ENCODE measurements at regions not wholly inside any gene's neighbourhood (a gene's known extent, or its start where the extent isn't known, plus 50 kb on each side); places are given as distances from the start of the nearest gene placed in this dataset.

GRCh38 chr12:114780746-114781399, 96.9 kb upstream of the TBX3 start:
- no peak overlapping the region for H3K27ac ChIP-seq
- H3K36me3 ChIP-seq, result no peaks in the 10 kb centered on the region
- ATAC-seq (ENCODE audit: insufficient number of reproducible peaks, low FRiP score, low read depth) (no peak), DNase-seq (ENCODE audit: low spot score) (no peak)
- no peaks in the 10 kb centered on the region for H3K27me3 ChIP-seq (replicated peaks; ENCODE audit: insufficient read depth)
- H3K4me1 ChIP-seq (ENCODE audit: control insufficient read depth in 1 of 2, low read depth in 2 of 2), result no peaks in the 10 kb centered on the region
- no peak for TF ChIP-seq CTCF (IDR thresholded peaks at IDR 0.05)
- no peak overlapping the region for H3K4me3 ChIP-seq
- no peaks in the 10 kb centered on the region for H3K9me3 ChIP-seq

- Histone ChIP-seq H3K9me3 (no peaks in the 10 kb centered on the region), H3K4me1 (ENCODE audit: control insufficient read depth in 1 of 2, low read depth in 2 of 2) (no peaks in the 10 kb centered on the region), H3K27ac (no peak overlapping the region), H3K4me3 (no peak overlapping the region), H3K36me3 (no peaks in the 10 kb centered on the region), H3K27me3 (replicated peaks; ENCODE audit: insufficient read depth) (no peaks in the 10 kb centered on the region)
- no peak for DNase-seq (ENCODE audit: low spot score)
- TF ChIP-seq CTCF (IDR thresholded peaks at IDR 0.05), result no peak
- no peak for ATAC-seq (ENCODE audit: insufficient number of reproducible peaks, low FRiP score, low read depth)
These were observed 95.7 kb upstream of the TBX3 start for GRCh38 chr12:114779647-114780046.

- no peak overlapping the region for H3K27ac ChIP-seq
- H3K4me1 ChIP-seq (ENCODE audit: control insufficient read depth in 1 of 2, low read depth in 2 of 2), result no peaks in the 10 kb centered on the region
- no peak for TF ChIP-seq CTCF (IDR thresholded peaks at IDR 0.05)
- no peaks in the 10 kb centered on the region for H3K9me3 ChIP-seq
- DNase-seq (ENCODE audit: low spot score), result no peak
- no peaks in the 10 kb centered on the region for H3K36me3 ChIP-seq
- no peak overlapping the region for H3K4me3 ChIP-seq
- ATAC-seq (ENCODE audit: insufficient number of reproducible peaks, low FRiP score, low read depth), result no peak
- H3K27me3 ChIP-seq (replicated peaks; ENCODE audit: insufficient read depth), result no peaks in the 10 kb centered on the region
These were observed 95.2 kb upstream of the TBX3 start for GRCh38 chr12:114779186-114779585.

- TF ChIP-seq CTCF (IDR thresholded peaks at IDR 0.05), result no peak
- DNase-seq (ENCODE audit: low spot score) (no peak), ATAC-seq (ENCODE audit: insufficient number of reproducible peaks, low FRiP score, low read depth) (no peak)
- no peaks in the 10 kb centered on the region for H3K27me3 ChIP-seq (replicated peaks; ENCODE audit: insufficient read depth)
- H3K4me3 ChIP-seq, result no peak overlapping the region
- H3K9me3 ChIP-seq, result no peaks in the 10 kb centered on the region
- H3K27ac ChIP-seq, result no peak overlapping the region
- H3K36me3 ChIP-seq, result no peaks in the 10 kb centered on the region
- H3K4me1 ChIP-seq (ENCODE audit: control insufficient read depth in 1 of 2, low read depth in 2 of 2), result no peaks in the 10 kb centered on the region
These were observed 92.9 kb upstream of the TBX3 start for GRCh38 chr12:114776731-114777442.

- ATAC-seq (ENCODE audit: insufficient number of reproducible peaks, low FRiP score, low read depth) (no peak), DNase-seq (ENCODE audit: low spot score) (no peak)
- TF ChIP-seq CTCF (IDR thresholded peaks at IDR 0.05), result no peak
- Histone ChIP-seq H3K27me3 (replicated peaks; ENCODE audit: insufficient read depth) (no peaks in the 10 kb centered on the region), H3K9me3 (no peaks in the 10 kb centered on the region), H3K36me3 (no peaks in the 10 kb centered on the region), H3K4me3 (no peak overlapping the region), H3K27ac (no peak overlapping the region), H3K4me1 (ENCODE audit: control insufficient read depth in 1 of 2, low read depth in 2 of 2) (no peaks in the 10 kb centered on the region)
These were observed 90.7 kb upstream of the TBX3 start for GRCh38 chr12:114774699-114775098.

Data from thoracic aorta (tissue), 2 donors.